Spleen (tissue), 11 donors: ENCODE measurements at regions not wholly inside any gene's neighbourhood (a gene's known extent, or its start where the extent isn't known, plus 50 kb on each side); places are given as distances from the start of the nearest gene placed in this dataset.

Experiments used
- DNase-seq: peaks from one replicate; pipeline ENCODE4 v3.0.0-alpha.2; 2020
- H3K27ac ChIP-seq, 8 donors: fragments of 200-600 bp; sonication (generic) in 7 of 8; 1 replicate in 4 of 8; 2 replicates in 4 of 8; pipeline versions ENCODE4 v1.5.0 to v1.8.0; 2016 to 2021; ENCODE audit warnings: inconsistent platforms in 4 of 8, mild to moderate bottlenecking in 4 of 8, moderate library complexity in 1 of 8
- H3K27me3 ChIP-seq, 7 donors: fragments of 200-600 bp; sonication (generic) in 6 of 7; replicated peaks in 1 of 7; 1 replicate in 4 of 7; 2 replicates in 3 of 7; pipeline versions ENCODE4 v1.5.0 to v1.8.0; 2016 to 2021; ENCODE audit warnings: inconsistent platforms in 3 of 7, mild to moderate bottlenecking in 1 of 7
- H3K36me3 ChIP-seq, 6 donors: fragments of 200-600 bp; sonication (generic) in 5 of 6; 1 replicate in 4 of 6; 2 replicates in 2 of 6; pipeline versions ENCODE4 v1.5.0 to v1.8.0; 2016 to 2021; ENCODE audit warnings: inconsistent platforms in 2 of 6
- H3K4me1 ChIP-seq, 6 donors: fragments of 200-600 bp; sonication (generic) in 5 of 6; 1 replicate in 3 of 6; 2 replicates in 3 of 6; pipeline versions ENCODE4 v1.5.0 to v1.8.0; 2016 to 2021; ENCODE audit warnings: inconsistent platforms in 3 of 6
- H3K4me3 ChIP-seq, 8 donors: fragments of 200-600 bp; sonication (generic) in 7 of 8; 1 replicate in 4 of 8; 2 replicates in 4 of 8; pipeline versions ENCODE4 v1.5.0 to v1.8.0; 2016 to 2021; ENCODE audit warnings: inconsistent platforms in 4 of 8, mild to moderate bottlenecking in 4 of 8, moderate library complexity in 2 of 8
- H3K9me3 ChIP-seq, 8 donors: fragments of 200-600 bp; sonication (generic) in 7 of 8; 1 replicate in 4 of 8; 2 replicates in 4 of 8; pipeline versions ENCODE4 v1.5.0 to v1.8.0; 2016 to 2021; ENCODE audit warnings: inconsistent platforms in 4 of 8
- CTCF ChIP-seq, 11 experiments: fragments of 200-600 bp in 7 of 11; fragments of 450-650 bp in 4 of 11; sonication (generic) in 4 of 11; IDR thresholded peaks in 8 of 11; conservative IDR thresholded peaks in 3 of 11; 1 replicate in 7 of 11; 2 replicates in 4 of 11; pipeline versions ENCODE4 v1.4.0 to v1.8.0; 2016 to 2021; ENCODE audit warnings: antibody characterized with exemption in 11 of 11, inconsistent platforms in 4 of 11, mild to moderate bottlenecking in 1 of 11
- POLR2A ChIP-seq, 3 donors: fragments of 450-650 bp; IDR thresholded peaks; one replicate each; pipeline ENCODE4 v1.5.1; 2017; ENCODE audit warnings: antibody characterized with exemption in 3 of 3, mild to moderate bottlenecking in 1 of 3
- POLR2AphosphoS5 ChIP-seq, 3 donors: sonication (generic); formaldehyde crosslinking; IDR thresholded peaks; one replicate each; pipeline ENCODE4 v1.5.1; 2017; ENCODE audit warnings: antibody characterized with exemption in 3 of 3
- WGBS, 5 donors: extraction: QIAGEN DNeasy Blood & Tissue Kit in 3 of 5; methylation state at CpG; one replicate each; pipeline versions ENCODE4 v1.1.5 to v1.1.7; 2013 to 2018; 5-methylcytosine and 5-hydroxymethylcytosine counted together
- intact Hi-C: fragments of 100-400 bp; cut with DNase I; formaldehyde crosslinking; loops from one replicate; pipeline ENCODE4 v1.15.0; 2023; ENCODE audit warnings: low total_unique reads
- donor health status: healthy with polysubstance abuse.
- donor health status: DM: no; HTN: no; CAD: no; lungs with moderate emphysema.
- donor health status: DM: no; HTN: no; CAD: no.
- donor health status: Bipolar disorder and iron deficiency.
- donor health status: healthy.
- donor health status: DM: no; HTN: no; CAD: no.
- donor health status: DM: yes; HTN: yes; CAD: no.

GRCh38 chr3:143182866-143183664 lies 63.5 kb downstream of the CHST2 start:
- WGBS, 5 donors, result 83 to 90% (median 89%) methylated on average over 6 of the region's 6 CpGs
- Histone ChIP-seq H3K4me1 (peaks cover 0 to 22% (median 4%) of the 10 kb centered on the region in 6 donors), H3K9me3 (peaks cover 0 to 10% (median 0%) of the 10 kb centered on the region in 8 donors), H3K4me3 (no peak overlapping the region), H3K27me3 (no peaks in the 10 kb centered on the region), H3K36me3 (no peaks in the 10 kb centered on the region), H3K27ac (no peak overlapping the region)
- no peak for DNase-seq
- intact Hi-C loops, result no loop called here
- TF ChIP-seq POLR2AphosphoS5 (IDR thresholded peaks at IDR 0.05), result no peak
- TF ChIP-seq POLR2A (IDR thresholded peaks at IDR 0.05), result no peak
- TF ChIP-seq CTCF (IDR thresholded peaks at IDR 0.05 in 8 of 11, conservative IDR thresholded peaks at IDR 0.05 in 3 of 11), result no peak

GRCh38 chr3:143183665-143183964 lies 64.0 kb downstream of the CHST2 start:
- TF ChIP-seq POLR2A (IDR thresholded peaks at IDR 0.05), result no peak
- no peak for TF ChIP-seq CTCF (IDR thresholded peaks at IDR 0.05 in 8 of 11, conservative IDR thresholded peaks at IDR 0.05 in 3 of 11)
- intact Hi-C loops, result no loop called here
- H3K4me3 ChIP-seq, result no peak overlapping the region
- no peaks in the 10 kb centered on the region for H3K36me3 ChIP-seq
- DNase-seq, result no peak
- WGBS, 5 donors, result 76 to 91% (median 87%) methylated on average over 4 of the region's 4 CpGs
- H3K27ac ChIP-seq, result no peak overlapping the region
- peaks cover 0 to 10% (median 0%) of the 10 kb centered on the region in 8 donors for H3K9me3 ChIP-seq
- no peaks in the 10 kb centered on the region for H3K27me3 ChIP-seq
- peaks cover 0 to 22% (median 4%) of the 10 kb centered on the region in 6 donors for H3K4me1 ChIP-seq

- no peak for DNase-seq
- H3K4me3 ChIP-seq, result no peak overlapping the region
- 73 to 84% (median 77%) methylated on average over 1 of the region's 1 CpG for WGBS, 5 donors
- peaks cover 0 to 22% (median 4%) of the 10 kb centered on the region in 6 donors for H3K4me1 ChIP-seq
- no peaks in the 10 kb centered on the region for H3K36me3 ChIP-seq
- TF ChIP-seq POLR2A (IDR thresholded peaks at IDR 0.05) (no peak), CTCF (IDR thresholded peaks at IDR 0.05 in 8 of 11, conservative IDR thresholded peaks at IDR 0.05 in 3 of 11) (no peak), POLR2AphosphoS5 (IDR thresholded peaks at IDR 0.05) (no peak)
- no peaks in the 10 kb centered on the region for H3K27me3 ChIP-seq
- peaks cover 0 to 10% (median 0%) of the 10 kb centered on the region in 8 donors for H3K9me3 ChIP-seq
- no peak overlapping the region for H3K27ac ChIP-seq
- intact Hi-C loops, result no loop called here
Measured at GRCh38 chr3:143184099-143184498, 64.5 kb downstream of the CHST2 start.

- DNase-seq, result no peak
- H3K27ac ChIP-seq, result no peak overlapping the region
- H3K36me3 ChIP-seq, result no peaks in the 10 kb centered on the region
- no peaks in the 10 kb centered on the region for H3K27me3 ChIP-seq
- TF ChIP-seq POLR2A (IDR thresholded peaks at IDR 0.05) (no peak), POLR2AphosphoS5 (IDR thresholded peaks at IDR 0.05) (no peak), CTCF (IDR thresholded peaks at IDR 0.05 in 8 of 11, conservative IDR thresholded peaks at IDR 0.05 in 3 of 11) (no peak)
- no peak overlapping the region for H3K4me3 ChIP-seq
- intact Hi-C loops, result no loop called here
- H3K9me3 ChIP-seq, result peaks cover 0 to 10% (median 0%) of the 10 kb centered on the region in 8 donors
- H3K4me1 ChIP-seq, result peaks cover 0 to 19% (median 4%) of the 10 kb centered on the region in 6 donors
Measured at GRCh38 chr3:143185401-143185800, 65.8 kb downstream of the CHST2 start.
